ENCODE measurements at regions not wholly inside any gene's neighbourhood (a gene's known extent, or its start where the extent isn't known, plus 50 kb on each side); places are given as distances from the start of the nearest gene placed in this dataset.
"Not testable (repeated sequence)": the region's sequence is repeated elsewhere in the genome, so short reads cannot be mapped to it uniquely, and the experiment has no call there.

DNA sequence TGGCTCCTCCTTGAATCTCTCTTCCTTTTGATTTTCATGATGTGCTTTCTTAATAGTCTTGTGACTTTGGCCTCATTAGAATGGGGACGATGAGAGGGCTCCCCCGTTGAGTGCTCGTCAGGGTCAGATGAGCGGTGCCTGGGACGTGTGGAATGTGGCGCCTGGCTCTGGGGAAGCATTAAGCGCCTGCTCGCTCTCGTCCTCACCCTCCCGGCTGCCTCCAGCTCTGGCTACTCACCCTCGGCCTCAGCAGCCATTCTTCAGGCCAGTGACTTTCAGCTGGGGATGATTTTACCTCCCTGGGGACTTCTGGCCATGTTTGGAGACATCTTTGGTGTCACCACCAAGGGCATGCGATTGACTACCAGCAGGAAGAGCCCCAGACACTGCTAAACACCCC, 69.7 kb downstream of the RPS6KA4 start:
- no peak for DNase-seq

DNA sequence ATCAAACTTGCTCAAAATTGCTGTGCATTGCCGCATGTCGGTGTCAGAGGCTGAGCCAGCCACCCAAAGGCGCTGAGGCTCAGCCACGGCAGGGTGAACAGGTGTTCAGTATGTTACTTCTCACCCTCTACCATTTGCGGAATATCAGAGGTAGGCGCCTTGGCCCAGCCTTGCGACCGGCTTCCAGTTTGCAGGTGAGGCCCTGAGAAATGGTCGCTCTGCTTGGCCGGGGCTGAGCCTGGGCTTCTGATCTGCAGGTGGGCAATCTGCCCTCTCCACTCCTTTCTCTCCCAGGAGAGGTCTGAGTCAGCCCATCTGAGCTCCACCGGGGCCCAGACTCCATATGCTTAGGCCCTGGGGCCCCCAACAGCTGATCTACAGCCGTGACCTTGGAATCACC, 71.0 kb downstream of the RPS6KA4 start:
- no peak for DNase-seq

- no peak for DNase-seq
These were observed 71.7 kb downstream of the RPS6KA4 start for GRCh38 chr11:64430645-64431044.

DNA sequence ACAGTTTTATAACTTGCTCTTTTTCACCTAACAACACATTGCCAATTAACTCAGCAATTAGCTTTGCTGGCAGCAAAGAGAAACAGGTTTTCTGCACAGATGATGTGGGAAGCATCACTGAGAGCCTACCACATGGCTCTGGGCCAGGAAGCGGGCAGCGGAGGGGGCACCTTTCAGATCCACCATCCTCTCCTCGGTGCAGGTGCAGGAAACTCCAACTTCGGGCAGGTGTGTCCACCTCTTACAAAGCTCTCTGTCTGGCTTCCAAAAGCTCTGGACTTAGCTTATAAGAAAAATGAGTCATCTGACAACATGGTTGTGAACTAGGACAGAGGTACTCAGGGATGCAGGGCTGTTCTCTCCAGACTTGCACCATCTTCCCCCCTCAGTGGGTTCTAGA, 77.0 kb downstream of the RPS6KA4 start:
- peak in 1 of 14 donors; percentile 47 for DNase-seq

GRCh38 chr11:64437426-64437825, 78.5 kb downstream of the RPS6KA4 start:
- DNase-seq: no peak

- DNase-seq: no peak
These were observed 80.2 kb downstream of the RPS6KA4 start for GRCh38 chr11:64438986-64439771.

GRCh38 chr11:64439772-64440491, 81.0 kb downstream of the RPS6KA4 start:
- DNase-seq: not testable (repeated sequence)

DNA sequence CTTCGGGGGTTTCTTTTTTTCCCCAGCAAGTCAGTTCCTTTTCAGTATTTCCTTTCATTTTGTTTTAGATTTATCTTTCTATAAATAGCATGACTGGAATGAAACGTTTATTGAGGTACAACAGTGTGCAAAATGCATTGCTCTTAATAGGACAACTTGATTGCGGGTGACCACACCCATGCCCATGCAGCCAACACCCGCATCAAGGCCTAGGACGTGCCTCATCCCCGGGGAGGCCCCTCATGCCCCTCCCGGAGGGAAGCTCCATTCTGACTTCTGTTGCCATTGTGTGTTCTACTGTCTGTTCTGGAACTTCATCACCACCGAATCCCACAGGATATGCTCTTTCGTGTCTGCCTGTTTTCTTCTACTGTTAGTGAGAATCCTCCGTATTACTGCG, 82.2 kb downstream of the RPS6KA4 start:
- DNase-seq: no peak

DNA sequence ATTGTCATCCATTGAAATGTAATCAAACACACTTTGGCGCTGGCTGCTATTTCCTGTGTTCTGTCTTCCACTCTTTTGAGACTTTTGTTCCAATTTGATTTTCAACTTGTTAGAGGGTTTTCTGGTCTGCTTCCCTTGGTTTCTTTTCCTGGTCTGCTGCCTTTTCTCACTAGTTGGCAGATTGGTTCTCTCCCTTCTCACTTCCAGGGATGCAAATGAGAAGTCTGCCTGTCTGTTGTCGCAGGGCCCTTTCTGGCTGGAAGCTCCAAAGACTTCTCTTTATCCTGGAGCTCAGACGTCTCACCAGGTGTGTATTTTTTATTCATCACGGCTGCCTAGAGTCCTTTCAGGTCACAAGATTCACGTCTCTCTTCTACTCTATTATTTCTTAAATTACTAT, 84.0 kb downstream of the RPS6KA4 start:
- DNase-seq: no peak

- no peak for DNase-seq
These were observed 86.0 kb downstream of the RPS6KA4 start for GRCh38 chr11:64444838-64445441.

- DNase-seq: no peak
These were observed 86.7 kb downstream of the RPS6KA4 start for GRCh38 chr11:64445651-64446050.

DNA sequence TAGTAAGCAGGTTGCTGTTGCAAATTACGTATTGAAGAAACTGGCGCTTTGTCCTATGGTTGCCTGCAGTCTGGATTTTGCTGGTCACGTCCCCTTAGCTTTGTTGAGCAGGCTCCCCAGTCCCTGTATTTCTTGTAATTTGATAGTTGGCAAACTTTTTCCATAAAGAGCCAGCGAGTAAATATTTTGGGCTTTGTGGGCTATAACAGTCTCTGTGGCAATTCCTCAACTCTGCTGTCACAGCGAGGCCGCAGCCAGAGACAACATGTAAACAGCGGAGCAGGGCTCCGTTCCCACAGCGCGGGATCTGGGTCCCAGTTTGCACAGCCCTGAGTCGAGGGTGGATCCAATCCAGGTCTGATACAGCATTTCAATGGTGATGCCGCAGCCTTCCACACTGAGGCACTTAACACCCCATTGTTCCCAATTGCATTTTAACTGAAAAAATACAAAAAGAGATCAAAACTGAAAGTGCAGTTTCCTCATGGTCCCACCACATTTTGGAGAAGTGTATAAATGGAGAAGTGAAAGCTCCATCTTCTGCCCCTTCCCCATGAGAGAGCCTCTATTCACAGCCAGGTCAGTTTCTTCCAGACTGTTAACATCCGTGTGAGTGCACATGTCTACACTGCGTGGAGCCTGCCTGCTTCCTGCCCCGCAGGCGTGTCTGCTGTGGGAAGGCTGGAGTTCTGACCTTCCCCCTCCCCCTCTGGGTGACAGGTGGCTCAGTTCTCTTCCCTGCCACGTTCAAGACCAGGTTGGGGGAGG, 89.1 kb downstream of the RPS6KA4 start:
- peak in 11 of 14 donors; percentile 7 to 70 (median 47) for DNase-seq

- DNase-seq: peak; percentile 23 to 87 (median 66)
These were observed 89.8 kb downstream of the RPS6KA4 start for GRCh38 chr11:64448599-64449380.

DNA sequence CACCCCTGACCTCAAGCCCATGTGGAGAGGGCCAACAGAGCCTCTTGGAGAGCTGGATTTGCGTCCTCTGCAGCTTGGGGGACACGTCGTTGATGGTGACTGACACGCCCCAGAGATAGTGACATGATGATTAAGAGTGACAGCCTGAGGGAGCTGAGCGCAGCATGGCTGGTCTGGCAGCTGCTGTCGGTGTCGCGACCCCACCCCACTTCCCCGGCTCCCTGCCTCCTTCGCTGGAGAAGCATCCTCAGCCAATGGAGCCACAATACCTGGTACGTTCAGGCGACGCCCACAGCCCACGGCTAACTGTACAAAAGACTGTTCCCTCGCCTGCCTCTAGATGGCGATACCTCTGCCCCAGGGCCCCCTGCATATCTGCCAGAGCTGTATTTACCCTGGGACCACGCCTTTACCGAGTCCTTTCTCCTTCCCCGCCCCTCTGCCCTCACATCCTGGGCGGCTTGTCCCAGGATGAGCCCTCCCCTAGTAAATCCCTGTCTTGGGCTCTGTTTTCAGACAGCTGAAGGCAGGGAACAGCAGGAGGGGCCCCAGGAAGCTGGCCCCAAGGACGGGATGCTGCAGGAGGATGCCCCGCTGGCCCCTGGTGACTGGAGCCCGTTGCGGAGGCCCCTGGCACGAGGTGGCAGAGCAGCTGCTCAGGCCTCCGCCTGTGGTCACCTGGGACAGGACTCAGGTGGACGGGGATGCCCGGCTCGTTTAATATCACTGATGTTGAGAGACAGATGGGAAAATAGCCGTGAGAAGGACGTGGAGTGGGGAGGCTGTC, 90.6 kb downstream of the RPS6KA4 start:
- peak in 11 of 14 donors; percentile 1 to 76 (median 46) for DNase-seq

DNA sequence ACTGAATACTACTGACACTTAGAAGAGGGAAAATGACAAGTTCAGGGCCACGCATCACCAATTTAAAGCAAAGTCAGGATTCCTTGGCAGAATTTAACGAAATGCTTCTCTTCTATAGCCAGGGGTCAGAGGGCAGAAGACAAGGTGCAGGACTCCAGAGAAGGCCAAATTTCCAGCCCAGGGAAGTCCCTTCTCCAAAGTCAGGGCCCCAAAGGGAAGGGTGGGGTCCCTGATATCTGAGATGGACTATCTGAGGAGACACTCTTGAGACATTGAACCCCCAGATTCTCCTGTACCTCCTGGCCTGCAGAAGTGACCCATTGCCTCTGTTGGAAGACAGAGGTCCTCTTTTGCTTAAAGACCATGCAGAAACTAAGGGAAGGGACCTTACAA, 91.2 kb downstream of the RPS6KA4 start:
- DNase-seq: no peak

DNA sequence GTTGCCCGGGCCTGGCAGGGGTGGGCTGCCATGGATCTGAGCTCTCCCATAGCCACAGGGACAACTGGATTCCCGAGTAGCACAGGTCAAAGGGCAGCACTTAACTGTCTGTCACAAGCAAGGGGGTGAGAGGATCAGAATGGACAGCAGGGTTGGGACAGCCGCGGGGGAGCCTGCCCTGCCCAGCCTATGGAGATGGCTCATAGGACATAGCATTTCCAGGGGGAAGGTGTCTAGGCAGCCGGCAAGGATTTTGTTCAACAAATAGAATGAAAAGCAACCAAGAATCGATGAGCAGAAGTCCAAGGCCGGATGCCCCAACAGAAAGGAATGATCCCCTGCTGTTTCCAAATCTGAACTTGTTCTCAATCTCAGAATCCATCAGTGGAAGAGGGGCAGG, 92.9 kb downstream of the RPS6KA4 start:
- DNase-seq: no peak

GRCh38 chr11:64453466-64453865, 94.5 kb downstream of the RPS6KA4 start:
- DNase-seq: no peak

DNA sequence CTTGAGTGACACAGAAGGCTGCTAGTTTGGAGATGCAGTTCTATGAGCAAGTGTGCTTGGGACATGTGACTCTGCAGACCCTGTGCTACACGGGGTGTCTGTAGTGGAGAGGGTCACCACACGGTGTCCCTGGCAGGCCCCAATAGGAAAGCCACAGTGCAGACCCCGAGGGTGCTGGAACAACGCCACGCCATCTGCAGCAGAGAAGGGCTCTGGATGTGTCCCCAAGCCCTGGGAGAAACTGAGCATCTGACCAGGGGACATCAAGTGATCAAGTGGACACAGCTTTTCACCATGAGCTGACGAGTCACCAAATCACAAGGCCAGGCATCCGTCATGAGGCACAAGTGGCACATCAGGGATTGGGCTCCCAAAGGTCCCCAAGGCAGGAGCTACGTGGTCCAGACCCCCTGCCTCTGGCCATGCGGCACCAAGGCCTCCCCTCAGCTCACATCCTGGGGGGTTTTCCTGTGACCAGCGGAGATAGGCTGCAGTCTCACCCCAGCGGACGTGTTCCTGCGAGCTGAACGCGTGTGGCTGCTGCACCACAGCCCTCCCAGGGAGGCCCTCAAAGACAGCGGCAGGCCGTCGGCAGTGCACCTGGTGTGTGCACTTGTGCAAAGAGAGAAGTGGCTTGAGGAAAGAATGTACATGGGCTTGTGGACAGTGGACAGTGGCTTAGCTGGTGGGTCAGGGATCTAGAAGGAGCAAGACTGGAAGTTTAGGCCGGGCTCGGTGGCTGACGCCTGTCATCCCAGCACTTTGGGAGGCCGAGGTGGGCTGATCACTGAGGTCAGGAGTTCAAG, 96.7 kb downstream of the RPS6KA4 start:
- DNase-seq: no peak

DNA sequence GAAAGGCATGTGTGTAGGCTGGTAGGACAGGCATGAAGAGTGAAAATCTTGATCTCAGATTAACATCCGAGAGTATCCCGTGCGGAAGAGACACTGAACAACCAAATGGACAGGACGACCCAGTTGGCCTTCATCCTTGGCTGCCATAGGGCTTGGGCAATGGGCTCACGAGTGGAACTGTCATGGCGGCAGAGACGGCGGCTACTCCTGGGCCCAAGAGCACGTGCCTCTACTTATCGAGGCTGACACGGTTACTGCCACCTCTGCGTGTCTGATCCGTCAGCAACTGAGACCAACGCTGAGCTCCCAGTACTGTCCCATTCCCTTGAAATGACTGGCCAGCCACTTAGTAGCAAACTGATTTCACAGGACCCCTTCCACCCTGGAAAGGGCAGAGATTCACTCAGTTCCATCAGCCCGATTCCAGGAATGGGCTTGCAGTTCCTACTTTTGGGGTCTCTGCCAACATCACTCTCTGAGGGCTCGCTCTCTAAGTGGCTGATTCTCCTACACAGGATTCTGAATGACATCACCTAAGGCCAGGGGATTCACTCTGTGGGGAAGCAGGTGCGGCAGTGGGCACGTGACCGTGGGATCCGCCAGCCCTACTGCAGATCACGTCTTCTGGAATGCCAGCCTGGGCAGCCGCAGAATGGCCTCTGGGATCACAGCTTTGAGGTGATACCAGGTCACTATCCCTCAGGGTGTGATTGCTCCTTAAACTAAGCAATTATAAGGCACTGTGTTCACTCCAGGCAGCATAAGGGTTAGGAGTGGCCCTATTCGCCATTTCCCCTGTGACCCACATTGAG, 97.8 kb downstream of the RPS6KA4 start:
- DNase-seq: no peak
